ENCODE measurements at regions not wholly inside any gene's neighbourhood (a gene's known extent, or its start where the extent isn't known, plus 50 kb on each side); places are given as distances from the start of the nearest gene placed in this dataset.

- Histone ChIP-seq H3K79me2 (ENCODE audit: insufficient read depth) (no peaks in the 10 kb centered on the region), H4K20me1 (ENCODE audit: insufficient read depth) (no peaks in the 10 kb centered on the region), H2AFZ (ENCODE audit: low read depth) (no peak overlapping the region), H3K4me3 (ENCODE audit: low read depth in 2 of 2, low read length in 1 of 2) (no peak overlapping the region), H3K4me2 (no peak overlapping the region), H3F3A (replicated peaks; ENCODE audit: insufficient read depth) (no peaks in the 10 kb centered on the region), H3K9me2 (no peaks in the 10 kb centered on the region), H3K9me3 (no peaks in the 10 kb centered on the region), H3K9ac (no peak overlapping the region), H3K4me1 (ENCODE audit: control insufficient read depth in 1 of 2, insufficient read depth in 2 of 2, low read depth in 1 of 2, low read length in 1 of 2) (peaks cover 0 to 6% of the 10 kb centered on the region in 2 experiments; a peak in 2 of 4 replicates), H3K36me3 (replicated peaks in 1 of 2; ENCODE audit: control insufficient read depth in 1 of 2, insufficient read depth in 2 of 2, low read length in 1 of 2) (no peaks in the 10 kb centered on the region), H3K27me3 (ENCODE audit: insufficient read depth) (no peaks in the 10 kb centered on the region), H3K27ac (ENCODE audit: low read depth in 2 of 2, low read length in 1 of 2) (no peak overlapping the region)
- ChIA-PET POLR2A (no interaction called here), CTCF (no interaction called here)
- DNase-seq: no peak
- 60% methylated on average over 6 of the region's 8 CpGs for WGBS (ENCODE audit: low lambda C conversion rate)
- TF ChIP-seq SIN3A (IDR thresholded peaks at IDR 0.05; ENCODE audit: borderline replicate concordance, low read depth, low read length): no peak
- TF ChIP-seq FOXJ3 (CRISPR knock-in tag; IDR thresholded peaks at IDR 0.05): no peak
- TF ChIP-seq, protein P1, sequence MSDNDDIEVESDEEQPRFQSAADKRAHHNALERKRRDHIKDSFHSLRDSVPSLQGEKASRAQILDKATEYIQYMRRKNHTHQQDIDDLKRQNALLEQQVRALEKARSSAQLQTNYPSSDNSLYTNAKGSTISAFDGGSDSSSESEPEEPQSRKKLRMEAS (IDR thresholded peaks at IDR 0.05; ENCODE audit: low read depth): no peak
- TF ChIP-seq EP300 (IDR thresholded peaks at IDR 0.05; ENCODE audit: borderline replicate concordance in 1 of 2, low read depth in 1 of 2, low read length in 1 of 2): no peak
- no peak for TF ChIP-seq TAF1 (IDR thresholded peaks at IDR 0.05; ENCODE audit: borderline replicate concordance, low read depth, low read length)
- no peak for TF ChIP-seq TCF12 (IDR thresholded peaks at IDR 0.05)
- no peak for TF ChIP-seq RFX5 (IDR thresholded peaks at IDR 0.05; ENCODE audit: low read length)
- TF ChIP-seq JUND (IDR thresholded peaks at IDR 0.05): no peak
- TF ChIP-seq ELF1 (IDR thresholded peaks at IDR 0.05): no peak
- no peak for TF ChIP-seq MEF2A (IDR thresholded peaks at IDR 0.05; ENCODE audit: borderline replicate concordance, low read depth)
- TF ChIP-seq EZH2phosphoT487 (IDR thresholded peaks at IDR 0.05; ENCODE audit: borderline replicate concordance, low read depth): no peak
- no peak for TF ChIP-seq RXRA (IDR thresholded peaks at IDR 0.05; ENCODE audit: borderline replicate concordance, low read depth)
Measured at GRCh38 chr3:43185983-43186314, 80.1 kb upstream of the POMGNT2 start.

DNA sequence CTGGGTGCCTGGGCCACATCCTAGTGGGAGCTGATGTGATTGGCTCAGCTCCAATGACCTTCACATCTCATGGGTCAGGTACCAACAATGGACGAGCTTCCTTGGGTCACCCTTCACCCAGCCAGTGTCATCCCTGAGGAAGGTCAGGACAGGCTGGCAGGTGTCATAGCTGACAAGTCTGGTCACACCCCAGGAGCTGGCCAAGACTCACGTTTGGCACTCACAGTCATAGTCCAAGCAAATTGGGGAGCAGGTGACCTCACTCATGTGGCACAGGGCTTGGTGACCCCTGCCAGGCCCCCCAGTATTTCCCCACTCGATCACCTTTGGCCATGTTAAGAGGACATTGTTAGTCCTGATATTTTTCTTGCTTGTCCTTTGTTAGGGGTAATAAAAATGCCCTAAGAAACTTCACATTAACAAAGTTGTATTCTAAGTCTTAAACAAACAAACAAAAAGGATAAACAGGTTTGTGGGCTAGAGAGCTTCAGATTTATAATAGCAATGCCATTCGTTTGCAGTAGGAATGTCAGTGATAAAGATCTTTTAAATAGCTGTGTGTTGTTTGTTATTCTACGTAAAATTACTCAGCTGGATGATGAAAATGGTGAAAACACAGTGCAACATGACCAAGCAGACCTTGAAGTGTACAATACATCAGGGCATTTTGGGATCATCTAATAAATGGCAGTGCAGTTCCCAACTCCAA, 79.5 kb upstream of the POMGNT2 start:
- ChIA-PET CTCF (interaction anchor here (1.1 kb wide), 2 partner anchors 18 to 81 kb away, joined by 3 read pairs; no protein-coding TSS in a partner anchor), POLR2A (no interaction called here)
- no peak overlapping the region for H3K9ac ChIP-seq
- TF ChIP-seq RCOR1 (IDR thresholded peaks at IDR 0.05; ENCODE audit: low read length) (no peak), IRF3 (IDR thresholded peaks at IDR 0.05; ENCODE audit: low read depth, low read length) (no peak), RFX5 (IDR thresholded peaks at IDR 0.05; ENCODE audit: low read length) (no peak), USF1 (IDR thresholded peaks at IDR 0.05; ENCODE audit: borderline replicate concordance, low read depth) (no peak), REST (IDR thresholded peaks at IDR 0.05; ENCODE audit: low read depth, low read length) (no peak), SMC3 (IDR thresholded peaks at IDR 0.05; ENCODE audit: low read depth, low read length) (no peak), ZBTB33 (IDR thresholded peaks at IDR 0.05; ENCODE audit: borderline replicate concordance, low read depth) (no peak), MEF2A (IDR thresholded peaks at IDR 0.05; ENCODE audit: borderline replicate concordance, low read depth) (no peak), FOXM1 (IDR thresholded peaks at IDR 0.05; ENCODE audit: low read depth) (no peak), FOXJ3 (CRISPR knock-in tag; IDR thresholded peaks at IDR 0.05) (no peak), RXRA (IDR thresholded peaks at IDR 0.05; ENCODE audit: borderline replicate concordance, low read depth) (no peak), EP300 (IDR thresholded peaks at IDR 0.05; ENCODE audit: borderline replicate concordance in 1 of 2, low read depth in 1 of 2, low read length in 1 of 2) (no peak)
- TF ChIP-seq, protein P1 (IDR thresholded peaks at IDR 0.05; ENCODE audit: low read depth): no peak

More for the DNA sequence above, 79.5 kb upstream of the POMGNT2 start:
- no peaks in the 10 kb centered on the region for H3K36me3 ChIP-seq (replicated peaks in 1 of 2; ENCODE audit: control insufficient read depth in 1 of 2, insufficient read depth in 2 of 2, low read length in 1 of 2)
- H3K9me2 ChIP-seq: no peaks in the 10 kb centered on the region
- 19% methylated on average over 5 of the region's 5 CpGs for WGBS (ENCODE audit: low lambda C conversion rate)
- no peak overlapping the region for H3K4me3 ChIP-seq (ENCODE audit: low read depth in 2 of 2, low read length in 1 of 2)
- H3K79me2 ChIP-seq (ENCODE audit: insufficient read depth): no peaks in the 10 kb centered on the region
- DNase-seq: no peak
- H3K9me3 ChIP-seq: no peaks in the 10 kb centered on the region
- peaks cover 0 to 11% of the 10 kb centered on the region in 2 experiments; a peak in 2 of 4 replicates for H3K4me1 ChIP-seq (ENCODE audit: control insufficient read depth in 1 of 2, insufficient read depth in 2 of 2, low read depth in 1 of 2, low read length in 1 of 2)
- no peaks in the 10 kb centered on the region for H3F3A ChIP-seq (replicated peaks; ENCODE audit: insufficient read depth)
- no peaks in the 10 kb centered on the region for H3K27me3 ChIP-seq (ENCODE audit: insufficient read depth)
- no peak overlapping the region for H3K27ac ChIP-seq (ENCODE audit: low read depth in 2 of 2, low read length in 1 of 2)
- H4K20me1 ChIP-seq (ENCODE audit: insufficient read depth): no peaks in the 10 kb centered on the region
- H2AFZ ChIP-seq (ENCODE audit: low read depth): no peak overlapping the region
- no peak overlapping the region for H3K4me2 ChIP-seq
